H9 (cell line): ENCODE measurements at regions not wholly inside any gene's neighbourhood (a gene's known extent, or its start where the extent isn't known, plus 50 kb on each side); places are given as distances from the start of the nearest gene placed in this dataset.

Experiments
- DNase-seq: peaks from one replicate; pipeline ENCODE4 v3.0.0-alpha.2; 2017
- H2AFZ ChIP-seq: one replicate; pipeline ENCODE4 v1.6.1; 2013; ENCODE audit warnings: mild to moderate bottlenecking, low read length, control low read depth, moderate library complexity
- H2AK5ac ChIP-seq: 2 replicates; pipeline ENCODE4 v1.6.1; 2013; ENCODE audit warnings: low read length, control low read depth, mixed read lengths; ENCODE audit not compliant: insufficient read length
- H2BK120ac ChIP-seq: one replicate; pipeline ENCODE4 v1.6.1; 2013; ENCODE audit warnings: low read depth, mild to moderate bottlenecking, low read length, control low read depth, inconsistent platforms; ENCODE audit not compliant: poor library complexity, severe bottlenecking
- H2BK12ac ChIP-seq: 2 replicates; pipeline ENCODE4 v1.6.1; 2013; ENCODE audit warnings: low read length, control low read depth, mixed read lengths, low read depth; ENCODE audit not compliant: insufficient read length
- H2BK15ac ChIP-seq: 2 replicates; pipeline ENCODE4 v1.6.1; 2013; ENCODE audit warnings: low read depth, low read length, control low read depth
- H2BK20ac ChIP-seq: one replicate; pipeline ENCODE4 v1.6.1; 2013; ENCODE audit warnings: low read depth, mild to moderate bottlenecking, low read length, control low read depth, inconsistent platforms; ENCODE audit not compliant: poor library complexity, severe bottlenecking
- H2BK5ac ChIP-seq: 2 replicates; pipeline ENCODE4 v1.6.1; 2013; ENCODE audit warnings: low read length, control low read depth, mixed read lengths; ENCODE audit not compliant: insufficient read length
- H3K14ac ChIP-seq: 2 replicates; pipeline ENCODE4 v1.6.1; 2013; ENCODE audit warnings: low read length, control low read depth; ENCODE audit not compliant: insufficient read depth
- H3K18ac ChIP-seq: 2 replicates; pipeline ENCODE4 v1.6.1; 2013; ENCODE audit warnings: low read depth, mild to moderate bottlenecking, mixed read lengths, low read length, control low read depth; ENCODE audit not compliant: insufficient read length
- H3K23ac ChIP-seq: 2 replicates; pipeline ENCODE4 v1.6.1; 2013; ENCODE audit warnings: low read length, control low read depth, mixed read lengths, low read depth; ENCODE audit not compliant: insufficient read length
- H3K23me2 ChIP-seq: 2 replicates; pipeline ENCODE4 v1.6.1; 2013; ENCODE audit warnings: low read depth, mild to moderate bottlenecking, mixed read lengths, low read length, control low read depth; ENCODE audit not compliant: insufficient read length, poor library complexity, severe bottlenecking
- H3K27ac ChIP-seq: 2 replicates; pipeline ENCODE4 v1.5.1; 2013; ENCODE audit warnings: low read length, control low read depth, mixed read lengths, low read depth; ENCODE audit not compliant: insufficient read length
- H3K27me3 ChIP-seq: 2 replicates; pipeline ENCODE4 v1.6.1; 2013; ENCODE audit warnings: low read length, control low read depth, inconsistent platforms; ENCODE audit not compliant: insufficient read depth
- H3K4ac ChIP-seq: 2 replicates; pipeline ENCODE4 v1.6.1; 2013; ENCODE audit warnings: low read depth, mild to moderate bottlenecking, control low read depth, inconsistent platforms, low read length, moderate library complexity
- H3K4me1 ChIP-seq: 2 replicates; pipeline ENCODE4 v1.6.1; 2013; ENCODE audit warnings: low read length, control low read depth, inconsistent platforms; ENCODE audit not compliant: insufficient read depth
- H3K4me2 ChIP-seq: 2 replicates; pipeline ENCODE4 v1.6.1; 2013; ENCODE audit warnings: low read length, control low read depth, mixed read lengths; ENCODE audit not compliant: insufficient read length, insufficient read depth
- H3K56ac ChIP-seq: 2 replicates; pipeline ENCODE4 v1.6.1; 2013; ENCODE audit warnings: low read depth, mild to moderate bottlenecking, mixed read lengths, low read length, control low read depth; ENCODE audit not compliant: insufficient read length
- H3K79me1 ChIP-seq: 2 replicates; pipeline ENCODE4 v1.6.1; 2013; ENCODE audit warnings: low read depth, mild to moderate bottlenecking, moderate library complexity, low read length, control low read depth, inconsistent platforms; ENCODE audit not compliant: insufficient read depth, poor library complexity, severe bottlenecking
- H3K79me2 ChIP-seq: 2 replicates; pipeline ENCODE4 v1.6.1; 2013; ENCODE audit warnings: low read length, control low read depth, inconsistent platforms; ENCODE audit not compliant: insufficient read depth
- H3K9ac ChIP-seq: 2 replicates; pipeline ENCODE4 v1.6.1; 2013; ENCODE audit warnings: low read length, control low read depth, mixed read lengths; ENCODE audit not compliant: insufficient read length; ENCODE audit errors: extremely low read depth
- H3K9me3 ChIP-seq: one replicate; pipeline ENCODE4 v1.6.1; 2013; ENCODE audit warnings: low read depth, low read length, inconsistent platforms; ENCODE audit not compliant: control insufficient read depth
- H3T11ph ChIP-seq: one replicate; pipeline ENCODE4 v1.6.1; 2013; ENCODE audit warnings: mild to moderate bottlenecking, low read length, control low read depth, inconsistent platforms
- H4K20me1 ChIP-seq: one replicate; pipeline ENCODE4 v1.6.1; 2013; ENCODE audit not compliant: control insufficient read depth, insufficient read length, insufficient read depth
- H4K5ac ChIP-seq: 2 replicates; pipeline ENCODE4 v1.6.1; 2013; ENCODE audit warnings: low read depth, mild to moderate bottlenecking, mixed read lengths, low read length, control low read depth; ENCODE audit not compliant: insufficient read length
- H4K8ac ChIP-seq: replicated peaks from 2 replicates; pipeline ENCODE4 v1.6.1; 2013; ENCODE audit warnings: low read length, control low read depth, mixed read lengths, low read depth; ENCODE audit not compliant: insufficient read length
- H4K91ac ChIP-seq: 2 replicates; pipeline ENCODE4 v1.6.1; 2013; ENCODE audit warnings: low read depth, mild to moderate bottlenecking, moderate library complexity, mixed read lengths, low read length, control low read depth; ENCODE audit not compliant: insufficient read length
- H3K27ac Mint-ChIP-seq, 3 experiments: 2 replicates in 2 of 3; 3 replicates in 1 of 3; pipeline ENCODE4 v1.8.0; 2020 to 2021; ENCODE audit warnings: mixed read lengths in 3 of 3, mild to moderate bottlenecking in 1 of 3, moderate library complexity in 1 of 3
- H3K27me3 Mint-ChIP-seq: 2 replicates; pipeline ENCODE4 v1.8.0; 2021; ENCODE audit warnings: low read depth, mild to moderate bottlenecking, moderate library complexity, mixed read lengths
- H3K36me3 Mint-ChIP-seq, 3 experiments: 2 replicates in 2 of 3; 3 replicates in 1 of 3; pipeline ENCODE4 v1.8.0; 2020 to 2021; ENCODE audit warnings: low read depth in 3 of 3, mixed read lengths in 3 of 3; ENCODE audit not compliant: insufficient read depth in 1 of 3
- H3K4me1 Mint-ChIP-seq, 2 experiments: 2 replicates each; pipeline ENCODE4 v1.8.0; 2020; ENCODE audit warnings: mixed read lengths in 2 of 2
- H3K4me3 Mint-ChIP-seq, 2 experiments: 2 replicates in 1 of 2; 3 replicates in 1 of 2; pipeline ENCODE4 v1.8.0; 2020 to 2021; ENCODE audit warnings: mild to moderate bottlenecking in 2 of 2, mixed read lengths in 2 of 2, moderate library complexity in 1 of 2
- H3K9me3 Mint-ChIP-seq, 2 experiments: 2 replicates in 1 of 2; 3 replicates in 1 of 2; pipeline ENCODE4 v1.8.0; 2020; ENCODE audit warnings: mild to moderate bottlenecking in 2 of 2, mixed read lengths in 2 of 2, moderate library complexity in 1 of 2
- WGBS: extraction: QIAGEN DNeasy Blood & Tissue Kit; methylation state at CpG from one replicate; pipeline ENCODE4 v1.1.7; 2013; ENCODE audit warnings: missing lambda C conversion rate, low lambda C conversion rate, mixed read lengths; ENCODE audit not compliant: insufficient read length; ENCODE audit errors: extremely low coverage; 5-methylcytosine and 5-hydroxymethylcytosine counted together
- TF ChIP-seq, protein P1 (sequence below): fragments of 200-600 bp; sonication (generic); conservative IDR thresholded peaks from 3 replicates; pipeline ENCODE4 v1.8.0; 2021; ENCODE audit warnings: antibody characterized with exemption, mild to moderate bottlenecking

GRCh38 chr7:68482800-68483199 is 1115.5 kb upstream of the AUTS2 start:
- peaks cover 4 to 6% of the 10 kb centered on the region in 2 experiments for H3K4me1 Mint-ChIP-seq
- no peak overlapping the region for H2AFZ ChIP-seq
- no peaks in the 10 kb centered on the region for H3K79me1 ChIP-seq
- no peak overlapping the region for H4K5ac ChIP-seq
- no peak overlapping the region for H4K91ac ChIP-seq
- H3K23me2 ChIP-seq = no peaks in the 10 kb centered on the region
- no peak for DNase-seq
- H3K23ac ChIP-seq = no peak overlapping the region
- no peaks in the 10 kb centered on the region for H4K20me1 ChIP-seq
- no peak overlapping the region for H4K8ac ChIP-seq
- H3K4me2 ChIP-seq = no peak overlapping the region
- H3K36me3 Mint-ChIP-seq = peaks cover 0 to 4% (median 0%) of the 10 kb centered on the region in 3 experiments; a peak in 3 of 7 replicates
- no peaks in the 10 kb centered on the region for H3K79me2 ChIP-seq
- H2AK5ac ChIP-seq = no peak overlapping the region
- H2BK15ac ChIP-seq = no peak overlapping the region
- no peak overlapping the region for H3K27ac ChIP-seq
- H3K14ac ChIP-seq = no peak overlapping the region
- H3K4ac ChIP-seq = no peak overlapping the region
- H3K9me3 ChIP-seq = no peaks in the 10 kb centered on the region
- TF ChIP-seq, protein P1, sequence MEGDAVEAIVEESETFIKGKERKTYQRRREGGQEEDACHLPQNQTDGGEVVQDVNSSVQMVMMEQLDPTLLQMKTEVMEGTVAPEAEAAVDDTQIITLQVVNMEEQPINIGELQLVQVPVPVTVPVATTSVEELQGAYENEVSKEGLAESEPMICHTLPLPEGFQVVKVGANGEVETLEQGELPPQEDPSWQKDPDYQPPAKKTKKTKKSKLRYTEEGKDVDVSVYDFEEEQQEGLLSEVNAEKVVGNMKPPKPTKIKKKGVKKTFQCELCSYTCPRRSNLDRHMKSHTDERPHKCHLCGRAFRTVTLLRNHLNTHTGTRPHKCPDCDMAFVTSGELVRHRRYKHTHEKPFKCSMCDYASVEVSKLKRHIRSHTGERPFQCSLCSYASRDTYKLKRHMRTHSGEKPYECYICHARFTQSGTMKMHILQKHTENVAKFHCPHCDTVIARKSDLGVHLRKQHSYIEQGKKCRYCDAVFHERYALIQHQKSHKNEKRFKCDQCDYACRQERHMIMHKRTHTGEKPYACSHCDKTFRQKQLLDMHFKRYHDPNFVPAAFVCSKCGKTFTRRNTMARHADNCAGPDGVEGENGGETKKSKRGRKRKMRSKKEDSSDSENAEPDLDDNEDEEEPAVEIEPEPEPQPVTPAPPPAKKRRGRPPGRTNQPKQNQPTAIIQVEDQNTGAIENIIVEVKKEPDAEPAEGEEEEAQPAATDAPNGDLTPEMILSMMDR = no peak
- no peak overlapping the region for H3K4me3 Mint-ChIP-seq
- no CpG with 5 or more reads among the region's 5 CpGs for WGBS
- H3K4me1 ChIP-seq = no peaks in the 10 kb centered on the region; the same call in 1 of the 2 replicates
- peaks cover 3 to 10% of the 10 kb centered on the region in 2 experiments; a peak in 4 of 5 replicates for H3K9me3 Mint-ChIP-seq
- no peak overlapping the region for H3T11ph ChIP-seq
- no peak overlapping the region for H3K56ac ChIP-seq
- H3K18ac ChIP-seq = no peak overlapping the region
- H3K27me3 Mint-ChIP-seq = no peaks in the 10 kb centered on the region
- no peak overlapping the region for H2BK120ac ChIP-seq
- H2BK12ac ChIP-seq = no peak overlapping the region
- H3K9ac ChIP-seq = no peak overlapping the region
- H3K27ac Mint-ChIP-seq = no peak overlapping the region
- H2BK20ac ChIP-seq = no peak overlapping the region
- H2BK5ac ChIP-seq = no peak overlapping the region
- H3K27me3 ChIP-seq = no peaks in the 10 kb centered on the region
